ENCODE measurements at regions not wholly inside any gene's neighbourhood (a gene's known extent, or its start where the extent isn't known, plus 50 kb on each side); places are given as distances from the start of the nearest gene placed in this dataset.

GRCh38 chr4:157897855-157898370 is 274.9 kb downstream of the GASK1B start:
- H2AFZ ChIP-seq (ENCODE audit: insufficient read depth, low read depth, low read length, poor library complexity, severe bottlenecking), result no peak overlapping the region
- H3K79me2 ChIP-seq (ENCODE audit: control insufficient read depth, insufficient read depth, low read length), result no peaks in the 10 kb centered on the region
- H3K4me3 Mint-ChIP-seq, result no peak overlapping the region
- H3K36me3 ChIP-seq (replicated peaks in 1 of 2; ENCODE audit: control extremely low read depth in 1 of 2, control insufficient read depth in 1 of 2, extremely low read depth in 1 of 2, insufficient read depth in 2 of 2, low read length in 1 of 2), result no peaks in the 10 kb centered on the region
- intact Hi-C loops (cut with micrococcal nuclease), result no loop called here
- no peak overlapping the region for H3K4me3 ChIP-seq (ENCODE audit: control extremely low read depth in 1 of 5, extremely low read depth in 1 of 5, insufficient read depth in 1 of 5, low read depth in 2 of 5, low read length in 4 of 5)
- no peak for ATAC-seq (ENCODE audit: low read depth)
- H3K4me1 ChIP-seq (ENCODE audit: control insufficient read depth in 2 of 2, insufficient read depth in 2 of 2, low read length in 2 of 2), result no peaks in the 10 kb centered on the region
- no peak for DNase-seq
- TF ChIP-seq CTCF (IDR thresholded peaks at IDR 0.05) (no peak), EZH2 (IDR thresholded peaks at IDR 0.05; ENCODE audit: borderline replicate concordance, insufficient read depth, low read depth, low read length, poor library complexity, severe bottlenecking) (no peak)
- H3K9me3 ChIP-seq (ENCODE audit: control extremely low read depth in 1 of 3, control insufficient read depth in 2 of 3, insufficient read depth in 1 of 3, low read length in 2 of 3), result no peaks in the 10 kb centered on the region
- H3K9ac ChIP-seq (ENCODE audit: low read length), result no peak overlapping the region
- no peaks in the 10 kb centered on the region for H3K9me3 Mint-ChIP-seq (ENCODE audit: insufficient read depth)
- no peak overlapping the region for H3K4me2 ChIP-seq (replicated peaks; ENCODE audit: low read depth, low read length, poor library complexity, severe bottlenecking)
- CTCF ChIA-PET, result no interaction called here
- H3K27me3 ChIP-seq (replicated peaks in 1 of 4; ENCODE audit: control extremely low read depth in 1 of 4, control insufficient read depth in 3 of 4, insufficient read depth in 4 of 4, low read length in 3 of 4), result no peaks in the 10 kb centered on the region
- no peaks in the 10 kb centered on the region for H3K27me3 Mint-ChIP-seq
- H3K27ac ChIP-seq (ENCODE audit: low read length in 2 of 2), result no peak overlapping the region
- no peaks in the 10 kb centered on the region for H3K4me1 Mint-ChIP-seq
- no peak overlapping the region for H3K27ac Mint-ChIP-seq
- no peaks in the 10 kb centered on the region for H4K20me1 ChIP-seq (ENCODE audit: control insufficient read depth, insufficient read depth, low read length, poor library complexity, severe bottlenecking)
- POLR2A ChIA-PET, result no interaction called here

- Mint-ChIP-seq H3K27ac (no peak overlapping the region), H3K4me3 (no peak overlapping the region), H3K4me1 (no peaks in the 10 kb centered on the region), H3K9me3 (ENCODE audit: insufficient read depth) (no peaks in the 10 kb centered on the region), H3K27me3 (no peaks in the 10 kb centered on the region)
- Histone ChIP-seq H4K20me1 (ENCODE audit: control insufficient read depth, insufficient read depth, low read length, poor library complexity, severe bottlenecking) (no peaks in the 10 kb centered on the region), H3K27ac (ENCODE audit: low read length in 2 of 2) (no peak overlapping the region), H3K79me2 (ENCODE audit: control insufficient read depth, insufficient read depth, low read length) (no peaks in the 10 kb centered on the region), H3K9me3 (ENCODE audit: control extremely low read depth in 1 of 3, control insufficient read depth in 2 of 3, insufficient read depth in 1 of 3, low read length in 2 of 3) (no peaks in the 10 kb centered on the region), H3K36me3 (replicated peaks in 1 of 2; ENCODE audit: control extremely low read depth in 1 of 2, control insufficient read depth in 1 of 2, extremely low read depth in 1 of 2, insufficient read depth in 2 of 2, low read length in 1 of 2) (no peaks in the 10 kb centered on the region), H3K4me1 (ENCODE audit: control insufficient read depth in 2 of 2, insufficient read depth in 2 of 2, low read length in 2 of 2) (no peaks in the 10 kb centered on the region), H3K4me2 (replicated peaks; ENCODE audit: low read depth, low read length, poor library complexity, severe bottlenecking) (no peak overlapping the region), H2AFZ (ENCODE audit: insufficient read depth, low read depth, low read length, poor library complexity, severe bottlenecking) (no peak overlapping the region), H3K27me3 (replicated peaks in 1 of 4; ENCODE audit: control extremely low read depth in 1 of 4, control insufficient read depth in 3 of 4, insufficient read depth in 4 of 4, low read length in 3 of 4) (no peaks in the 10 kb centered on the region), H3K4me3 (ENCODE audit: control extremely low read depth in 1 of 5, extremely low read depth in 1 of 5, insufficient read depth in 1 of 5, low read depth in 2 of 5, low read length in 4 of 5) (no peak overlapping the region), H3K9ac (ENCODE audit: low read length) (no peak overlapping the region)
- no peak for ATAC-seq (ENCODE audit: low read depth)
- intact Hi-C loops (cut with micrococcal nuclease), result no loop called here
- ChIA-PET POLR2A (no interaction called here), CTCF (no interaction called here)
- TF ChIP-seq CTCF (IDR thresholded peaks at IDR 0.05) (no peak), EZH2 (IDR thresholded peaks at IDR 0.05; ENCODE audit: borderline replicate concordance, insufficient read depth, low read depth, low read length, poor library complexity, severe bottlenecking) (no peak)
- WGBS (ENCODE audit: insufficient coverage), result 100% methylated on average over 1 of the region's 3 CpGs
- DNase-seq, result no peak
These were observed 276.1 kb downstream of the GASK1B start for GRCh38 chr4:157896726-157897125.

All from B cell (primary cell).